Spinal cord (tissue), 9 donors: ENCODE measurements at regions not wholly inside any gene's neighbourhood (a gene's known extent, or its start where the extent isn't known, plus 50 kb on each side); places are given as distances from the start of the nearest gene placed in this dataset.

ENCODE experiments used
- DNase-seq, 6 donors: peaks; one replicate each; pipeline versions ENCODE4 v3.0.0 to v3.0.0-alpha.2; 2013 to 2015; ENCODE audit warnings: low spot score in 6 of 6, low read depth in 4 of 6
- H3K27ac ChIP-seq: one replicate; pipeline ENCODE4 v1.5.1; 2013; ENCODE audit warnings: low read depth, low read length, control low read depth
- H3K27me3 ChIP-seq: one replicate; pipeline ENCODE4 v1.6.1; 2013; ENCODE audit warnings: low read length; ENCODE audit not compliant: control insufficient read depth, insufficient read depth
- H3K36me3 ChIP-seq: one replicate; pipeline ENCODE4 v1.6.1; 2013; ENCODE audit warnings: low read length; ENCODE audit not compliant: control insufficient read depth, insufficient read depth
- H3K4me1 ChIP-seq: one replicate; pipeline ENCODE4 v1.6.1; 2013; ENCODE audit warnings: low read length; ENCODE audit not compliant: control insufficient read depth, insufficient read depth
- H3K4me3 ChIP-seq: one replicate; pipeline ENCODE4 v1.5.1; 2013; ENCODE audit warnings: low read depth, low read length, control low read depth
- H3K9me3 ChIP-seq: one replicate; pipeline ENCODE4 v1.6.1; 2013; ENCODE audit warnings: low read length; ENCODE audit not compliant: control insufficient read depth, insufficient read depth
- WGBS: methylation state at CpG from one replicate; pipeline ENCODE4 v1.1.5; 2013; ENCODE audit warnings: missing lambda C conversion rate; ENCODE audit not compliant: insufficient coverage; 5-methylcytosine and 5-hydroxymethylcytosine counted together
- donor health status: healthy.

GRCh38 chr20:12638633-12639312 is 370.0 kb upstream of the SPTLC3 start:
- H3K36me3 ChIP-seq, result no peaks in the 10 kb centered on the region
- no peaks in the 10 kb centered on the region for H3K27me3 ChIP-seq
- H3K27ac ChIP-seq, result no peak overlapping the region
- 87% methylated on average over 5 of the region's 7 CpGs for WGBS
- no peak overlapping the region for H3K4me3 ChIP-seq
- no peak for DNase-seq
- peaks cover 2% of the 10 kb centered on the region for H3K4me1 ChIP-seq
- no peaks in the 10 kb centered on the region for H3K9me3 ChIP-seq

GRCh38 chr20:12640251-12640650 is 368.5 kb upstream of the SPTLC3 start:
- Histone ChIP-seq H3K4me1 (peaks cover 2% of the 10 kb centered on the region), H3K4me3 (no peak overlapping the region), H3K27ac (no peak overlapping the region), H3K27me3 (no peaks in the 10 kb centered on the region), H3K36me3 (no peaks in the 10 kb centered on the region), H3K9me3 (no peaks in the 10 kb centered on the region)
- 58% methylated on average over 2 of the region's 4 CpGs for WGBS
- DNase-seq, result no peak

GRCh38 chr20:12641619-12642018 is 367.2 kb upstream of the SPTLC3 start:
- no peak overlapping the region for H3K27ac ChIP-seq
- H3K27me3 ChIP-seq, result no peaks in the 10 kb centered on the region
- no peaks in the 10 kb centered on the region for H3K9me3 ChIP-seq
- H3K36me3 ChIP-seq, result no peaks in the 10 kb centered on the region
- WGBS, result 100% methylated on average over 1 of the region's 4 CpGs
- DNase-seq, result peak in 1 of 6 donors; percentile 20
- H3K4me3 ChIP-seq, result no peak overlapping the region
- H3K4me1 ChIP-seq, result peaks cover 2% of the 10 kb centered on the region

- Histone ChIP-seq H3K9me3 (no peaks in the 10 kb centered on the region), H3K36me3 (no peaks in the 10 kb centered on the region), H3K4me1 (peaks cover 2% of the 10 kb centered on the region), H3K4me3 (no peak overlapping the region), H3K27ac (no peak overlapping the region), H3K27me3 (no peaks in the 10 kb centered on the region)
- WGBS, result 80% methylated on average over 1 of the region's 2 CpGs
- DNase-seq, result peak in 1 of 6 donors; percentile 37
Measured at GRCh38 chr20:12644461-12644860, 364.3 kb upstream of the SPTLC3 start.

GRCh38 chr20:12649234-12649633 is 359.5 kb upstream of the SPTLC3 start:
- H3K36me3 ChIP-seq, result no peaks in the 10 kb centered on the region
- no CpG with 5 or more reads among the region's 2 CpGs for WGBS
- no peaks in the 10 kb centered on the region for H3K4me1 ChIP-seq
- no peak for DNase-seq
- no peak overlapping the region for H3K27ac ChIP-seq
- H3K9me3 ChIP-seq, result no peaks in the 10 kb centered on the region
- no peaks in the 10 kb centered on the region for H3K27me3 ChIP-seq
- H3K4me3 ChIP-seq, result no peak overlapping the region

- no peak overlapping the region for H3K4me3 ChIP-seq
- no peaks in the 10 kb centered on the region for H3K9me3 ChIP-seq
- no peaks in the 10 kb centered on the region for H3K4me1 ChIP-seq
- H3K36me3 ChIP-seq, result no peaks in the 10 kb centered on the region
- DNase-seq, result no peak
- H3K27me3 ChIP-seq, result no peaks in the 10 kb centered on the region
- H3K27ac ChIP-seq, result no peak overlapping the region
Measured at GRCh38 chr20:12653642-12654041, 355.1 kb upstream of the SPTLC3 start.

- Histone ChIP-seq H3K27ac (no peak overlapping the region), H3K27me3 (no peaks in the 10 kb centered on the region), H3K4me3 (no peak overlapping the region), H3K4me1 (no peaks in the 10 kb centered on the region), H3K36me3 (no peaks in the 10 kb centered on the region), H3K9me3 (no peaks in the 10 kb centered on the region)
- WGBS, result no CpG with 5 or more reads among the region's 1 CpG
- no peak for DNase-seq
Measured at GRCh38 chr20:12659942-12660341, 348.8 kb upstream of the SPTLC3 start.

GRCh38 chr20:12660918-12661317 is 347.9 kb upstream of the SPTLC3 start:
- Histone ChIP-seq H3K4me3 (no peak overlapping the region), H3K36me3 (no peaks in the 10 kb centered on the region), H3K27ac (no peak overlapping the region), H3K27me3 (no peaks in the 10 kb centered on the region), H3K4me1 (no peaks in the 10 kb centered on the region), H3K9me3 (no peaks in the 10 kb centered on the region)
- 20% methylated on average over 1 of the region's 2 CpGs for WGBS
- DNase-seq, result peak in 2 of 6 donors; percentile 26 to 48

GRCh38 chr20:12670301-12670700 is 338.5 kb upstream of the SPTLC3 start:
- no peaks in the 10 kb centered on the region for H3K4me1 ChIP-seq
- H3K36me3 ChIP-seq, result no peaks in the 10 kb centered on the region
- DNase-seq, result no peak
- no peak overlapping the region for H3K27ac ChIP-seq
- H3K4me3 ChIP-seq, result no peak overlapping the region
- no peaks in the 10 kb centered on the region for H3K9me3 ChIP-seq
- 83% methylated on average over 1 of the region's 1 CpG for WGBS
- no peaks in the 10 kb centered on the region for H3K27me3 ChIP-seq

- no peak overlapping the region for H3K27ac ChIP-seq
- H3K27me3 ChIP-seq, result no peaks in the 10 kb centered on the region
- no peaks in the 10 kb centered on the region for H3K36me3 ChIP-seq
- no peaks in the 10 kb centered on the region for H3K9me3 ChIP-seq
- H3K4me3 ChIP-seq, result no peak overlapping the region
- no peak for DNase-seq
- WGBS, result 90% methylated on average over 3 of the region's 5 CpGs
- H3K4me1 ChIP-seq, result no peaks in the 10 kb centered on the region
Measured at GRCh38 chr20:12673352-12673751, 335.4 kb upstream of the SPTLC3 start.
